NCI-H460 (cell line): ENCODE measurements at regions not wholly inside any gene's neighbourhood (a gene's known extent, or its start where the extent isn't known, plus 50 kb on each side); places are given as distances from the start of the nearest gene placed in this dataset.

Experiments
- DNase-seq: peaks from one replicate; pipeline ENCODE4 v3.0.0-alpha.2; 2016; ENCODE audit warnings: low read depth; ENCODE audit errors: extremely low read depth

- no peak for DNase-seq
These were observed 494.2 kb upstream of the AGTR1 start for GRCh38 chr3:148203297-148204010.

- no peak for DNase-seq
These were observed 493.6 kb upstream of the AGTR1 start for GRCh38 chr3:148204131-148204530.

GRCh38 chr3:148205977-148206376 is 491.7 kb upstream of the AGTR1 start:
- no peak for DNase-seq

- DNase-seq: no peak
These were observed 491.3 kb upstream of the AGTR1 start for GRCh38 chr3:148206446-148206845.

- DNase-seq: no peak
These were observed 488.7 kb upstream of the AGTR1 start for GRCh38 chr3:148208975-148209374.

GRCh38 chr3:148211725-148212124 is 486.0 kb upstream of the AGTR1 start:
- DNase-seq: no peak

- no peak for DNase-seq
These were observed 483.0 kb upstream of the AGTR1 start for GRCh38 chr3:148214705-148215104.

GRCh38 chr3:148217317-148217716 is 480.4 kb upstream of the AGTR1 start:
- no peak for DNase-seq

GRCh38 chr3:148218222-148218621 is 479.5 kb upstream of the AGTR1 start:
- no peak for DNase-seq

GRCh38 chr3:148219999-148220398 is 477.7 kb upstream of the AGTR1 start:
- no peak for DNase-seq

- no peak for DNase-seq
These were observed 476.4 kb upstream of the AGTR1 start for GRCh38 chr3:148221303-148221702.

GRCh38 chr3:148223266-148223665 is 474.4 kb upstream of the AGTR1 start:
- no peak for DNase-seq

GRCh38 chr3:148226246-148226645 is 471.5 kb upstream of the AGTR1 start:
- no peak for DNase-seq

- no peak for DNase-seq
These were observed 470.2 kb upstream of the AGTR1 start for GRCh38 chr3:148227534-148227933.

GRCh38 chr3:148229107-148229506 is 468.6 kb upstream of the AGTR1 start:
- DNase-seq: no peak

- DNase-seq: no peak
These were observed 467.2 kb upstream of the AGTR1 start for GRCh38 chr3:148230473-148230872.

GRCh38 chr3:148232389-148232788 is 465.3 kb upstream of the AGTR1 start:
- DNase-seq: no peak

- no peak for DNase-seq
These were observed 464.3 kb upstream of the AGTR1 start for GRCh38 chr3:148233403-148233802.

- no peak for DNase-seq
These were observed 463.2 kb upstream of the AGTR1 start for GRCh38 chr3:148234536-148234935.

- no peak for DNase-seq
These were observed 462.1 kb upstream of the AGTR1 start for GRCh38 chr3:148235566-148235965.

GRCh38 chr3:148238421-148238821 is 459.3 kb upstream of the AGTR1 start:
- DNase-seq: no peak

GRCh38 chr3:148240351-148240750 is 457.4 kb upstream of the AGTR1 start:
- no peak for DNase-seq

- DNase-seq: no peak
These were observed 454.1 kb upstream of the AGTR1 start for GRCh38 chr3:148243609-148244008.
